ENCODE measurements at regions not wholly inside any gene's neighbourhood (a gene's known extent, or its start where the extent isn't known, plus 50 kb on each side); places are given as distances from the start of the nearest gene placed in this dataset.
A peak's percentile ranks its signal among the peaks of the same experiment; 100 is the strongest.

DNA sequence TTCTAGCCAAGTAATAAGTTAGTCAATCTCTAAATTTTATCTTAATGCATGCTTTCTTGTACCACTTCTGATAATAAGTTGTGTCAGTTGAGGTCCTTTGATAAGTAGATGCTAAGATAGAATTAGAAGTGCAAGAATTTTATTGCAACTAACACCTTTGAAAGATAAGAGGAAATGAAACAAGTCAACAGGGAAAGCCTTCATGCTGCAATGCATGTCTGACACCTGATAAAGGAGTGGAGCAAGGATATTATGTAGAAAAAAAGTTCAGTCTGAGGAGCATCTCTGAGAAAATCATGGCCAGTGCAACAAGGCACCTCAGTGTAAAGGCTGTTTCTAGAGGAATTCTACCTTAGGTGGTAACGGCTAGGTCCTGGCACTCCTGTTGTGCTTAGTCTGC lies 210.7 kb upstream of the PPP1R2C start:
- Mint-ChIP-seq H3K27ac (no peak overlapping the region), H3K4me3 (no peak overlapping the region), H3K36me3 (no peaks in the 10 kb centered on the region), H3K9me3 (no peaks in the 10 kb centered on the region), H3K27me3 (ENCODE audit: low read depth) (no peaks in the 10 kb centered on the region), H3K4me1 (peaks cover 19% of the 10 kb centered on the region)
- no peak for DNase-seq (ENCODE audit: low spot score in 2 of 2, unreplicated experiment in 2 of 2)
- TF ChIP-seq, protein P1, sequence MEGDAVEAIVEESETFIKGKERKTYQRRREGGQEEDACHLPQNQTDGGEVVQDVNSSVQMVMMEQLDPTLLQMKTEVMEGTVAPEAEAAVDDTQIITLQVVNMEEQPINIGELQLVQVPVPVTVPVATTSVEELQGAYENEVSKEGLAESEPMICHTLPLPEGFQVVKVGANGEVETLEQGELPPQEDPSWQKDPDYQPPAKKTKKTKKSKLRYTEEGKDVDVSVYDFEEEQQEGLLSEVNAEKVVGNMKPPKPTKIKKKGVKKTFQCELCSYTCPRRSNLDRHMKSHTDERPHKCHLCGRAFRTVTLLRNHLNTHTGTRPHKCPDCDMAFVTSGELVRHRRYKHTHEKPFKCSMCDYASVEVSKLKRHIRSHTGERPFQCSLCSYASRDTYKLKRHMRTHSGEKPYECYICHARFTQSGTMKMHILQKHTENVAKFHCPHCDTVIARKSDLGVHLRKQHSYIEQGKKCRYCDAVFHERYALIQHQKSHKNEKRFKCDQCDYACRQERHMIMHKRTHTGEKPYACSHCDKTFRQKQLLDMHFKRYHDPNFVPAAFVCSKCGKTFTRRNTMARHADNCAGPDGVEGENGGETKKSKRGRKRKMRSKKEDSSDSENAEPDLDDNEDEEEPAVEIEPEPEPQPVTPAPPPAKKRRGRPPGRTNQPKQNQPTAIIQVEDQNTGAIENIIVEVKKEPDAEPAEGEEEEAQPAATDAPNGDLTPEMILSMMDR (IDR thresholded peaks at IDR 0.05; ENCODE audit: unreplicated experiment), result no peak

DNA sequence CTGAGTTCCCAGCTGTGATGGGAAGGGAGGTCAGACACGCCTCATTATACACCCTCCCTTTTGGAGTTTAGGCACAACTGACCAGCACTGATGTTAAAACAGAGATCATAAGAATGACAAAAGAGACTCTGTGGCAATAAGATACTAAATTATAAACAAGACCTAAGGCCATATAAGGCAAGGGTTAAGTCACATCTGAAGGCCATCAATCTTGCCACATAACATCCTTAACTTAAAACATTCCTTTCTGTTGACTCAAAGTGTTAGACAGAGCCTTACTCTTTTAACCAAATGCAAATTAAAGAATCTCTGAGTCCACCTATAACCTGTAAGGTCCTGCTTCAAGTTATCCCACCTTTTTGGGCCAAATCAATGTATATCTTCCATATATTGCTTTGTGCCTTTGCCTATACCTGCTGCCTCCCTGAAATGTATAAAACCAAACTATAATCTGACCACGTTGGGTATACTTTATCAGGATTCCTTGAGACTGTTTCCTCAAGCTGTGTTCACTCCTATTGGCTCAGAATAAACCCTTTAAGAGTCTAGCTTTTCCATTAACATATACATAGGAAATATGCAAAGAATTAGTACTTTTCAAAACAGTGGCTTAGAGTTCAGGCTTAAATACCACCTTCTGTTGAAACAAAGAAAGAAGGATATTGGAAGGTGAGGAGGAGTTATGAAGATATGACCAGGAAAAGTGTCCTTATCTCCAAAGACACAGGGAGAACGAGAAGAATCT lies 214.4 kb upstream of the PPP1R2C start:
- no peak overlapping the region for H3K4me3 Mint-ChIP-seq
- peaks cover 19% of the 10 kb centered on the region for H3K4me1 Mint-ChIP-seq
- H3K36me3 Mint-ChIP-seq, result no peaks in the 10 kb centered on the region
- TF ChIP-seq, protein P1 (IDR thresholded peaks at IDR 0.05; ENCODE audit: unreplicated experiment), result no peak
- no peak for DNase-seq (ENCODE audit: low spot score in 2 of 2, unreplicated experiment in 2 of 2)
- peak overlapping the region; percentile 80 for H3K27ac Mint-ChIP-seq
- no peaks in the 10 kb centered on the region for H3K27me3 Mint-ChIP-seq (ENCODE audit: low read depth)
- no peaks in the 10 kb centered on the region for H3K9me3 Mint-ChIP-seq

DNA sequence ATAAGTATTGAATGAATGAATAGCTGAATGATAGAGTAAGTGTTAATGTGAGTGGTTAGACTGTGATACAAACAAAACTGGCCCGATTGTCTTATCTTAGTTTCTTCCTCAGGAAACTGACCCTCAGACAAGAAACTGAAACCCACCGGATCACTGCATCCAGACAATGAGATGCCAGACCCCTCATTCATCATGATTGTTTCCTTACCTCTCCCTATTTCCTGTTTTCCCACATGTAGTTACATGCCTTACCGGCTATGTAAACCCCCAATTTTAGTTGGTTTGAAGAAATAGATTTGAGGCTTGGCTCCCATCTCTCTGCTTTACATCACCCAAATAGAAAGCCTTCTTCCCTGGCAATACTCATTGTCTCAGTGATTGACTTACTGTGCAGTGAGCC lies 218.9 kb upstream of the PPP1R2C start:
- H3K27ac Mint-ChIP-seq, result no peak overlapping the region
- H3K27me3 Mint-ChIP-seq (ENCODE audit: low read depth), result no peaks in the 10 kb centered on the region
- H3K4me1 Mint-ChIP-seq, result peaks cover 10% of the 10 kb centered on the region
- DNase-seq (ENCODE audit: low spot score in 2 of 2, unreplicated experiment in 2 of 2), result no peak
- TF ChIP-seq, protein P1 (IDR thresholded peaks at IDR 0.05; ENCODE audit: unreplicated experiment), result no peak
- H3K9me3 Mint-ChIP-seq, result no peaks in the 10 kb centered on the region
- no peak overlapping the region for H3K4me3 Mint-ChIP-seq
- H3K36me3 Mint-ChIP-seq, result no peaks in the 10 kb centered on the region

DNA sequence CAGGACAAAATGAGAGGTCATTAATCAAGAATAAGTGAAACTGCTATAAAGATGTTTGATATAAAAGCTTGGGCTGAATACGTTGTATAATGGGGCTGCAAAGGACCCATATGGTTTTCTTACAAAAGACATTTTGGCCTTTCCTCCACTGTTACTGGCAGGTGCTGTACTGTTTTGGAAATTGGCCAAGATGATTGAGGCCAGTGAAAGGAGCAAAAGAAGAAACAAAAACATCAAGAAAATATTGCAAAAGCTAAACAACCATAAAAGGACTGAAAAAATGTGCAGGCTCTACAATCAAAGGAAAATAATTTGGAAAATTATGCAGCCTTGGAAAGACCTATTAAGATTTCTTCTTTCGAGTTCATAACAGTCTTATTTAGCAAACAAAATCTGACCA lies 222.2 kb upstream of the PPP1R2C start:
- no peaks in the 10 kb centered on the region for H3K36me3 Mint-ChIP-seq

DNA sequence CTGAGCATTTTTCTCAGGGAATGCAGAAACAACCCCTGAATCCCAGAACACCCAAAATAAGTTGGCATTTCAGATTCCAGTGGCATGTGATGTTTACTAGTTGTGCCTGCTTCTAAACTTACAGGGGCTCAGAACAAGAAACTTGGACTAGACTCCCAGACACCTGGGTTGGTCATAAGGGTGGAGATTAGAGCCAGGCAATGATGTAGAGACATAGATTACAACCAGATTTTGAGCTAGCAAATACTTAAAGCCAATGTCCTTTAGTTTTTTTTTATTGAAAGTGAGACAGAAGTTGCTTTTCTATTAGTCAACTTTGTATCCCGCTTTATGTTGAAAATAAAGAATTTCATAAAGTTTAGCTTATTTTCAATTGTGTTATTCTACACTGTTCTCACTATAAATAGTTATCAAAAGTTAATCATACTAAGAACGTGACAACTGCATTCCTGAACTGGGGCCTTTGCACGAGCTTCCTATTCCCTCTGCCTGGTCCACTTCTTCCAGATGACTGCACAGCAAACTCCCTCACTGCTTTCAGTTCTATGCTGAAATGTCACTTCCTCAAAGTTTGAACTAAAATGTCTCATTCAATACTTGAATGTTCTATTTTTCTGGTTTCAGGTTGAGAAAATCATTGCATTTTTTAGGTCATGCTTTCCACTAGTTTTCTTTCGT lies 224.7 kb upstream of the PPP1R2C start:
- H3K9me3 Mint-ChIP-seq, result no peaks in the 10 kb centered on the region
- no peak overlapping the region for H3K27ac Mint-ChIP-seq
- no peaks in the 10 kb centered on the region for H3K27me3 Mint-ChIP-seq (ENCODE audit: low read depth)
- H3K4me1 Mint-ChIP-seq, result no peaks in the 10 kb centered on the region
- TF ChIP-seq, protein P1 (IDR thresholded peaks at IDR 0.05; ENCODE audit: unreplicated experiment), result no peak
- H3K36me3 Mint-ChIP-seq, result no peaks in the 10 kb centered on the region
- no peak overlapping the region for H3K4me3 Mint-ChIP-seq
- no peak for DNase-seq (ENCODE audit: low spot score in 2 of 2, unreplicated experiment in 2 of 2)

More for the DNA sequence above, 222.2 kb upstream of the PPP1R2C start:
- TF ChIP-seq, protein P1 (IDR thresholded peaks at IDR 0.05; ENCODE audit: unreplicated experiment), result no peak
- Mint-ChIP-seq H3K27ac (no peak overlapping the region), H3K4me1 (no peaks in the 10 kb centered on the region), H3K27me3 (ENCODE audit: low read depth) (no peaks in the 10 kb centered on the region), H3K4me3 (no peak overlapping the region), H3K9me3 (no peaks in the 10 kb centered on the region)
- no peak for DNase-seq (ENCODE audit: low spot score in 2 of 2, unreplicated experiment in 2 of 2)
